SIG-M5 treated with dmso at 0.1 percent for 504 hours (cell line): ENCODE measurements at regions not wholly inside any gene's neighbourhood (a gene's known extent, or its start where the extent isn't known, plus 50 kb on each side); places are given as distances from the start of the nearest gene placed in this dataset.
"Not testable (repeated sequence)": the region's sequence is repeated elsewhere in the genome, so short reads cannot be mapped to it uniquely, and the experiment has no call there.

Experiments used
- DNase-seq: peaks from one replicate; lab custom pipeline; 2025; ENCODE audit not compliant: unreplicated experiment; lab: John Stamatoyannopoulos, UW

GRCh38 chr13:78098249-78098648 is 179.6 kb upstream of the EDNRB start:
- DNase-seq = no peak

- no peak for DNase-seq
Observed at GRCh38 chr13:78096221-78096620, 177.6 kb upstream of the EDNRB start.

GRCh38 chr13:78087966-78088678 is 169.5 kb upstream of the EDNRB start:
- DNase-seq = no peak

- no peak for DNase-seq
Observed at GRCh38 chr13:78085434-78086225, 167.0 kb upstream of the EDNRB start.

GRCh38 chr13:78084401-78084800 is 165.8 kb upstream of the EDNRB start:
- no peak for DNase-seq

GRCh38 chr13:78078168-78078567 is 159.5 kb upstream of the EDNRB start:
- DNase-seq = no peak

- DNase-seq = no peak
Observed at GRCh38 chr13:78067290-78067689, 148.7 kb upstream of the EDNRB start.

- DNase-seq = no peak
Observed at GRCh38 chr13:78065141-78065540, 146.5 kb upstream of the EDNRB start.

GRCh38 chr13:78061806-78062205 is 143.2 kb upstream of the EDNRB start:
- DNase-seq = no peak

GRCh38 chr13:78060966-78061365 is 142.3 kb upstream of the EDNRB start:
- no peak for DNase-seq

GRCh38 chr13:78056865-78057264 is 138.2 kb upstream of the EDNRB start:
- DNase-seq = not testable (repeated sequence)

GRCh38 chr13:78054157-78054556 is 135.5 kb upstream of the EDNRB start:
- no peak for DNase-seq

GRCh38 chr13:78047151-78047550 is 128.5 kb upstream of the EDNRB start:
- no peak for DNase-seq

- DNase-seq = no peak
Observed at GRCh38 chr13:78046331-78046730, 127.7 kb upstream of the EDNRB start.

- no peak for DNase-seq
Observed at GRCh38 chr13:78045916-78046315, 127.3 kb upstream of the EDNRB start.

- not testable (repeated sequence) for DNase-seq
Observed at GRCh38 chr13:78041366-78041765, 122.7 kb upstream of the EDNRB start.

- DNase-seq = no peak
Observed at GRCh38 chr13:78040205-78040830, 121.7 kb upstream of the EDNRB start.

- no peak for DNase-seq
Observed at GRCh38 chr13:78036841-78037240, 118.2 kb upstream of the EDNRB start.

- no peak for DNase-seq
Observed at GRCh38 chr13:78035500-78035899, 116.9 kb upstream of the EDNRB start.

GRCh38 chr13:78033509-78033908 is 114.9 kb upstream of the EDNRB start:
- no peak for DNase-seq

GRCh38 chr13:78032132-78032531 is 113.5 kb upstream of the EDNRB start:
- no peak for DNase-seq

- no peak for DNase-seq
Observed at GRCh38 chr13:78030341-78030896, 111.8 kb upstream of the EDNRB start.
